H1 (cell line): ENCODE measurements at regions not wholly inside any gene's neighbourhood (a gene's known extent, or its start where the extent isn't known, plus 50 kb on each side); places are given as distances from the start of the nearest gene placed in this dataset.

ENCODE experiments used
- CTCF ChIA-PET: fragments of 300-600 bp; sonication (Branson Sonifier 250); formaldehyde crosslinking; loops from one replicate; lab custom pipeline; 2021; ENCODE audit not compliant: partially characterized antibody; lab: Charles Lee
- POLR2A ChIA-PET: fragments of 300-600 bp; sonication (Branson Sonifier 250); formaldehyde crosslinking; loops from one replicate; lab custom pipeline; 2021; ENCODE audit warnings: inconsistent platforms; ENCODE audit not compliant: partially characterized antibody; lab: Charles Lee
- DNase-seq, 2 experiments: peaks; one replicate each; pipeline versions ENCODE4 v3.0.0 to v3.0.0-alpha.2; 2010 to 2022; ENCODE audit warnings: low spot score in 2 of 2, low read depth in 1 of 2, mixed read lengths in 1 of 2
- FAIRE-seq: peaks from 2 replicates; lab custom pipeline; 2011; peaks lifted over from hg19 to GRCh38; lab: Jason Lieb, UNC
- H2AFZ ChIP-seq: 2 replicates; pipeline ENCODE4 v1.8.1; 2012; ENCODE audit warnings: low read length, inconsistent platforms
- H2AK5ac ChIP-seq: 2 replicates; pipeline ENCODE4 v1.6.1; 2013; ENCODE audit warnings: low read depth, low read length
- H2BK120ac ChIP-seq: replicated peaks from 2 replicates; pipeline ENCODE3; 2013; ENCODE audit warnings: low read depth, low read length, inconsistent platforms
- H2BK12ac ChIP-seq: 2 replicates; pipeline ENCODE4 v1.6.1; 2013; ENCODE audit warnings: low read depth, low read length
- H2BK15ac ChIP-seq: 2 replicates; pipeline ENCODE4 v1.6.1; 2013; ENCODE audit warnings: low read length
- H2BK20ac ChIP-seq: 2 replicates; pipeline ENCODE4 v1.6.1; 2013; ENCODE audit warnings: low read length
- H2BK5ac ChIP-seq: 2 replicates; pipeline ENCODE4 v1.6.1; 2013; ENCODE audit warnings: low read depth, low read length
- H3K14ac ChIP-seq: 2 replicates; pipeline ENCODE4 v1.6.1; 2013; ENCODE audit warnings: inconsistent platforms; ENCODE audit not compliant: insufficient read length
- H3K18ac ChIP-seq: 2 replicates; pipeline ENCODE4 v1.6.1; 2013; ENCODE audit warnings: low read length; ENCODE audit errors: extremely low read depth
- H3K23ac ChIP-seq: 2 replicates; pipeline ENCODE4 v1.6.1; 2013; ENCODE audit warnings: inconsistent platforms; ENCODE audit not compliant: insufficient read length
- H3K23me2 ChIP-seq: 2 replicates; pipeline ENCODE4 v1.6.1; 2013; ENCODE audit warnings: low read depth, low read length
- H3K27ac ChIP-seq: 2 replicates; pipeline ENCODE4 v1.6.1; 2011; ENCODE audit warnings: low read depth, low read length, inconsistent platforms
- H3K27me3 ChIP-seq, 4 experiments: replicated peaks in 1 of 4; 1 replicate in 1 of 4; 2 replicates in 3 of 4; pipeline versions ENCODE4 v1.6.1 to v1.8.1; 2011 to 2013; ENCODE audit warnings: low read length in 3 of 4, mild to moderate bottlenecking in 3 of 4, inconsistent platforms in 2 of 4, mixed read lengths in 2 of 4, moderate library complexity in 1 of 4; ENCODE audit not compliant: control insufficient read depth in 3 of 4, insufficient read depth in 3 of 4; ENCODE audit errors: extremely low read depth in 1 of 4
- H3K36me3 ChIP-seq, 4 experiments: 2 replicates each; pipeline versions ENCODE4 v1.6.1 to v1.8.1; 2011 to 2013; ENCODE audit warnings: mild to moderate bottlenecking in 4 of 4, low read length in 3 of 4, moderate library complexity in 2 of 4, control low read depth in 1 of 4, inconsistent platforms in 1 of 4; ENCODE audit not compliant: insufficient read depth in 4 of 4, control insufficient read depth in 2 of 4
- H3K4ac ChIP-seq: replicated peaks from 2 replicates; pipeline ENCODE3; 2013; ENCODE audit warnings: low read length, low read depth, mixed read lengths, inconsistent platforms; ENCODE audit not compliant: insufficient read length
- H3K4me1 ChIP-seq, 4 experiments: replicated peaks in 1 of 4; 1 replicate in 1 of 4; 2 replicates in 3 of 4; pipeline versions ENCODE4 v1.6.1 to v1.8.1; 2011 to 2013; ENCODE audit warnings: low read length in 3 of 4, inconsistent platforms in 2 of 4, mixed read lengths in 1 of 4; ENCODE audit not compliant: insufficient read depth in 4 of 4, control insufficient read depth in 3 of 4
- H3K4me2 ChIP-seq, 2 experiments: 2 replicates each; pipeline versions ENCODE4 v1.6.1 to v1.8.1; 2011 to 2013; ENCODE audit warnings: low read depth in 2 of 2, low read length in 2 of 2, control low read depth in 1 of 2, inconsistent platforms in 1 of 2, mild to moderate bottlenecking in 1 of 2; ENCODE audit not compliant: insufficient read depth in 1 of 2
- H3K4me3 ChIP-seq, 4 experiments: fragments of 200-600, 300-600 bp in 1 of 4; sonication (generic), shearing (Covaris generic), sonication (Bioruptor Twin) in 1 of 4; 2 replicates each; pipeline versions ENCODE4 v1.5.1 to v1.8.1; 2011 to 2016; ENCODE audit warnings: low read length in 4 of 4, low read depth in 3 of 4, control low read depth in 2 of 4, inconsistent platforms in 2 of 4, mild to moderate bottlenecking in 2 of 4, mixed read lengths in 1 of 4, moderate library complexity in 1 of 4; ENCODE audit not compliant: insufficient read depth in 2 of 4; ENCODE audit errors: extremely low read depth in 1 of 4
- H3K56ac ChIP-seq: replicated peaks from 2 replicates; pipeline ENCODE3; 2013; ENCODE audit warnings: low read depth, mild to moderate bottlenecking, mixed read lengths, low read length, inconsistent platforms; ENCODE audit not compliant: insufficient read length
- H3K79me1 ChIP-seq: 2 replicates; pipeline ENCODE4 v1.6.1; 2013; ENCODE audit warnings: low read depth, low read length, control low read depth
- H3K79me2 ChIP-seq, 2 experiments: 2 replicates each; pipeline versions ENCODE4 v1.6.1 to v1.8.1; 2012 to 2013; ENCODE audit warnings: low read length in 2 of 2, mild to moderate bottlenecking in 2 of 2, inconsistent platforms in 1 of 2; ENCODE audit not compliant: insufficient read depth in 2 of 2, control insufficient read depth in 1 of 2
- H3K9ac ChIP-seq, 4 experiments: replicated peaks in 1 of 4; 1 replicate in 1 of 4; 2 replicates in 3 of 4; pipeline versions ENCODE4 v1.6.1 to v1.8.1; 2011 to 2013; ENCODE audit warnings: low read depth in 3 of 4, low read length in 3 of 4, control low read depth in 2 of 4, mild to moderate bottlenecking in 2 of 4, moderate library complexity in 2 of 4, inconsistent platforms in 1 of 4; ENCODE audit errors: extremely low read depth in 1 of 4
- H3K9me3 ChIP-seq, 2 experiments: 2 replicates each; pipeline versions ENCODE4 v1.6.1 to v1.8.1; 2012 to 2013; ENCODE audit warnings: mild to moderate bottlenecking in 2 of 2, moderate library complexity in 2 of 2, control low read depth in 1 of 2, inconsistent platforms in 1 of 2, low read depth in 1 of 2, low read length in 1 of 2, mixed read lengths in 1 of 2; ENCODE audit not compliant: insufficient read depth in 2 of 2
- H4K20me1 ChIP-seq, 2 experiments: replicated peaks in 1 of 2; 2 replicates each; pipeline versions ENCODE3 to v1.8.1; 2011 to 2013; ENCODE audit warnings: inconsistent platforms in 2 of 2, low read length in 2 of 2, mild to moderate bottlenecking in 1 of 2; ENCODE audit not compliant: insufficient read depth in 2 of 2, control insufficient read depth in 1 of 2
- H4K5ac ChIP-seq: 2 replicates; pipeline ENCODE4 v1.6.1; 2013; ENCODE audit warnings: low read length, low read depth, mixed read lengths, inconsistent platforms; ENCODE audit not compliant: insufficient read length
- H4K8ac ChIP-seq: 2 replicates; pipeline ENCODE4 v1.8.0; 2013; ENCODE audit warnings: mild to moderate bottlenecking, moderate library complexity, low read length, inconsistent platforms; ENCODE audit not compliant: insufficient read depth; ENCODE audit errors: extremely low read depth
- H4K91ac ChIP-seq: replicated peaks from 2 replicates; pipeline ENCODE3; 2013; ENCODE audit warnings: low read length, mixed read lengths, inconsistent platforms; ENCODE audit not compliant: insufficient read length
- BACH1 ChIP-seq: IDR thresholded peaks from 2 replicates; pipeline ENCODE4 v1.6.1; 2012; ENCODE audit warnings: low read length, improper control_type of control experiment
- EZH2 ChIP-seq: fragments of 200-600 bp; sonication (generic); IDR thresholded peaks from 2 replicates; pipeline ENCODE4 v1.7.1; 2012; ENCODE audit warnings: low read depth, mild to moderate bottlenecking, moderate library complexity, low read length, inconsistent platforms; ENCODE audit not compliant: severe bottlenecking
- FOSL1 ChIP-seq: IDR thresholded peaks from 2 replicates; pipeline ENCODE4 v1.6.1; 2011; ENCODE audit warnings: mild to moderate bottlenecking, low read depth, low read length, moderate library complexity; ENCODE audit not compliant: insufficient read depth
- HDAC6 ChIP-seq: IDR thresholded peaks from one replicate; pipeline ENCODE4 v1.7.1; 2012; ENCODE audit warnings: low read depth, mild to moderate bottlenecking, inconsistent platforms, low read length, moderate library complexity
- RBBP5 ChIP-seq: IDR thresholded peaks from 2 replicates; pipeline ENCODE4 v1.7.1; 2012; ENCODE audit warnings: low read depth, mild to moderate bottlenecking, inconsistent platforms, low read length, moderate library complexity, borderline replicate concordance
- SIX5 ChIP-seq: IDR thresholded peaks from 2 replicates; pipeline ENCODE4 v1.6.1; 2011; ENCODE audit warnings: mild to moderate bottlenecking, low read depth, low read length
- SP2 ChIP-seq: IDR thresholded peaks from 2 replicates; pipeline ENCODE4 v1.6.1; 2012; ENCODE audit warnings: mild to moderate bottlenecking, low read length, inconsistent platforms
- ZNF274 ChIP-seq: IDR thresholded peaks from 2 replicates; pipeline ENCODE4 v1.7.0; 2012; ENCODE audit warnings: low read length, borderline replicate concordance; ENCODE audit errors: extremely low read depth
- WGBS, 2 experiments: shearing (Covaris generic) in 1 of 2; methylation state at CpG; one replicate each; pipeline versions ENCODE4 v1.1.6 to v1.1.7; 2013 to 2015; ENCODE audit warnings: low lambda C conversion rate in 2 of 2, mixed read lengths in 2 of 2, inconsistent platforms in 1 of 2, low coverage in 1 of 2, missing lambda C conversion rate in 1 of 2; ENCODE audit not compliant: insufficient replicate concordance in 2 of 2, insufficient coverage in 1 of 2, insufficient read length in 1 of 2; ENCODE audit errors: extremely low coverage in 1 of 2, missing lambda C conversion rate in 1 of 2; 5-methylcytosine and 5-hydroxymethylcytosine counted together
- TF ChIP-seq, protein P1 (sequence below): IDR thresholded peaks from 2 replicates; pipeline ENCODE4 v1.6.1; 2012; ENCODE audit warnings: inconsistent platforms
- TF ChIP-seq, protein P2 (sequence below), 3 experiments: IDR thresholded peaks; 1 replicate in 2 of 3; 2 replicates in 1 of 3; pipeline versions ENCODE4 v1.5.1 to v1.6.1; 2011; ENCODE audit warnings: low read length in 3 of 3, mild to moderate bottlenecking in 3 of 3, inconsistent platforms in 2 of 3, low read depth in 1 of 3, moderate library complexity in 1 of 3; ENCODE audit not compliant: insufficient read depth in 1 of 3; ENCODE audit errors: control extremely low read depth in 1 of 3
- TF ChIP-seq, protein P3 (sequence below): IDR thresholded peaks from 2 replicates; pipeline ENCODE4 v1.6.1; 2011; ENCODE audit warnings: low read length, improper control_type of control experiment

DNA sequence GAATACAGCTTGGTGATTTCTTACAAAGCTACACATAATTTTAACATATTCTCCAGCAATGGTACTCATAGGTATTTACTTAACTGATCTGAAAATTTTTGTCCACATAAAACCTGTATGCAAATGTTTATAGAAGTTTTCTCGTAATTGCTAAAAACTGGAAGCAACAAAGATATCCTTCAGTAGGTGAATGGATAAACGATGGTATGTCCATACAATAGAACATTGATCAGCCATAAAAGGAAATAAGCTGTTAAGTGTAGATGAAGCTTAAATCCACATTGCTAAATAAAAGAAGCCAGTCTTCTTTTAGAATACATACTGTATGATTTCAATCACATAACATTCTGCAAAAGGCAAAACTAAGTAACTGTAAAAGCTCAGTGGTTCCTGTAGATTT is 224.8 kb upstream of the DPYD start:
- ChIA-PET CTCF (interaction anchor here (0.6 kb wide), 2 partner anchors 63 to 113 kb away, joined by 3 to 5 read pairs; no protein-coding TSS in a partner anchor), POLR2A (no interaction called here)
- Histone ChIP-seq H3K56ac (no peak overlapping the region), H3K4me3 (no peak overlapping the region), H3K23me2 (no peaks in the 10 kb centered on the region), H2AFZ (no peak overlapping the region), H3K4me2 (no peak overlapping the region), H2BK20ac (no peak overlapping the region), H2AK5ac (no peak overlapping the region), H3K27ac (no peak overlapping the region), H2BK15ac (no peak overlapping the region), H3K4me1 (no peaks in the 10 kb centered on the region), H3K14ac (no peak overlapping the region), H4K8ac (no peak overlapping the region), H4K5ac (no peak overlapping the region), H3K23ac (no peak overlapping the region), H4K91ac (no peak overlapping the region), H3K18ac (no peak overlapping the region), H4K20me1 (no peaks in the 10 kb centered on the region), H3K79me1 (no peaks in the 10 kb centered on the region), H3K27me3 (no peaks in the 10 kb centered on the region), H3K36me3 (no peaks in the 10 kb centered on the region), H2BK5ac (no peak overlapping the region), H3K9ac (no peak overlapping the region), H3K9me3 (no peaks in the 10 kb centered on the region), H3K4ac (no peak overlapping the region), H2BK120ac (no peak overlapping the region), H3K79me2 (no peaks in the 10 kb centered on the region), H2BK12ac (no peak overlapping the region)
- FAIRE-seq, result no peak
- no peak for DNase-seq
- WGBS, 2 experiments, result 89% methylated on average over 2 of the region's 2 CpGs; no CpG with 5 or more reads in 1 of the 2 experiments
- TF ChIP-seq, protein P1, sequence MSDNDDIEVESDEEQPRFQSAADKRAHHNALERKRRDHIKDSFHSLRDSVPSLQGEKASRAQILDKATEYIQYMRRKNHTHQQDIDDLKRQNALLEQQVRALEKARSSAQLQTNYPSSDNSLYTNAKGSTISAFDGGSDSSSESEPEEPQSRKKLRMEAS, result no peak
- TF ChIP-seq RBBP5 (no peak), BACH1 (no peak), FOSL1 (no peak), SP2 (no peak), SIX5 (no peak), ZNF274 (no peak), HDAC6 (no peak), EZH2 (no peak)
- TF ChIP-seq, protein P2, sequence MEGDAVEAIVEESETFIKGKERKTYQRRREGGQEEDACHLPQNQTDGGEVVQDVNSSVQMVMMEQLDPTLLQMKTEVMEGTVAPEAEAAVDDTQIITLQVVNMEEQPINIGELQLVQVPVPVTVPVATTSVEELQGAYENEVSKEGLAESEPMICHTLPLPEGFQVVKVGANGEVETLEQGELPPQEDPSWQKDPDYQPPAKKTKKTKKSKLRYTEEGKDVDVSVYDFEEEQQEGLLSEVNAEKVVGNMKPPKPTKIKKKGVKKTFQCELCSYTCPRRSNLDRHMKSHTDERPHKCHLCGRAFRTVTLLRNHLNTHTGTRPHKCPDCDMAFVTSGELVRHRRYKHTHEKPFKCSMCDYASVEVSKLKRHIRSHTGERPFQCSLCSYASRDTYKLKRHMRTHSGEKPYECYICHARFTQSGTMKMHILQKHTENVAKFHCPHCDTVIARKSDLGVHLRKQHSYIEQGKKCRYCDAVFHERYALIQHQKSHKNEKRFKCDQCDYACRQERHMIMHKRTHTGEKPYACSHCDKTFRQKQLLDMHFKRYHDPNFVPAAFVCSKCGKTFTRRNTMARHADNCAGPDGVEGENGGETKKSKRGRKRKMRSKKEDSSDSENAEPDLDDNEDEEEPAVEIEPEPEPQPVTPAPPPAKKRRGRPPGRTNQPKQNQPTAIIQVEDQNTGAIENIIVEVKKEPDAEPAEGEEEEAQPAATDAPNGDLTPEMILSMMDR (IDR thresholded peaks at IDR 0.05; ENCODE audit: control extremely low read depth in 1 of 3, insufficient read depth in 1 of 3, low read depth in 1 of 3, low read length in 3 of 3), result no peak
- TF ChIP-seq, protein P3, sequence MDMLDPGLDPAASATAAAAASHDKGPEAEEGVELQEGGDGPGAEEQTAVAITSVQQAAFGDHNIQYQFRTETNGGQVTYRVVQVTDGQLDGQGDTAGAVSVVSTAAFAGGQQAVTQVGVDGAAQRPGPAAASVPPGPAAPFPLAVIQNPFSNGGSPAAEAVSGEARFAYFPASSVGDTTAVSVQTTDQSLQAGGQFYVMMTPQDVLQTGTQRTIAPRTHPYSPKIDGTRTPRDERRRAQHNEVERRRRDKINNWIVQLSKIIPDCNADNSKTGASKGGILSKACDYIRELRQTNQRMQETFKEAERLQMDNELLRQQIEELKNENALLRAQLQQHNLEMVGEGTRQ, result no peak
